Kidney (tissue), 13 donors: ENCODE measurements at regions not wholly inside any gene's neighbourhood (a gene's known extent, or its start where the extent isn't known, plus 50 kb on each side); places are given as distances from the start of the nearest gene placed in this dataset.
A peak's percentile ranks its signal among the peaks of the same experiment; 100 is the strongest.

Experiments
- DNase-seq, 5 donors: peaks; one replicate each; pipeline ENCODE4 v3.0.0-alpha.2; 2013 to 2020
- FAIRE-seq: peaks from 2 replicates; lab custom pipeline; 2012; peaks lifted over from hg19 to GRCh38; lab: Jason Lieb, UNC
- H3K27ac ChIP-seq, 2 donors: one replicate each; pipeline ENCODE4 v1.7.0; 2013; ENCODE audit warnings: low read depth in 2 of 2, low read length in 2 of 2, inconsistent platforms in 1 of 2
- H3K27me3 ChIP-seq: one replicate; pipeline ENCODE4 v1.7.1; 2013; ENCODE audit warnings: low read length, inconsistent platforms; ENCODE audit not compliant: control insufficient read depth, insufficient read depth
- H3K36me3 ChIP-seq, 3 donors: one replicate each; pipeline versions ENCODE4 v1.7.0 to v1.7.1; 2013; ENCODE audit warnings: low read length in 3 of 3, control low read depth in 1 of 3, inconsistent platforms in 1 of 3; ENCODE audit not compliant: insufficient read depth in 3 of 3, control insufficient read depth in 2 of 3
- H3K4me1 ChIP-seq, 3 donors: one replicate each; pipeline versions ENCODE4 v1.7.0 to v1.7.1; 2013; ENCODE audit warnings: low read length in 3 of 3, inconsistent platforms in 1 of 3, low read depth in 1 of 3; ENCODE audit not compliant: control insufficient read depth in 2 of 3, insufficient read depth in 2 of 3
- H3K4me3 ChIP-seq, 3 donors: one replicate each; pipeline versions ENCODE4 v1.7.0 to v1.8.1; 2013; ENCODE audit warnings: low read length in 3 of 3, control low read depth in 1 of 3, inconsistent platforms in 1 of 3
- H3K9ac ChIP-seq, 3 donors: one replicate each; pipeline versions ENCODE4 v1.7.0 to v1.7.1; 2013; ENCODE audit warnings: low read length in 3 of 3, control low read depth in 1 of 3, inconsistent platforms in 1 of 3
- H3K9me3 ChIP-seq, 3 donors: one replicate each; pipeline versions ENCODE4 v1.7.0 to v1.7.1; 2013; ENCODE audit warnings: low read length in 3 of 3, control low read depth in 1 of 3, inconsistent platforms in 1 of 3; ENCODE audit not compliant: control insufficient read depth in 2 of 3, insufficient read depth in 1 of 3
- intact Hi-C: fragments of 100-400 bp; cut with DNase I; formaldehyde crosslinking; loops from one replicate; pipeline ENCODE4 v1.11.1; 2022
- TF ChIP-seq, protein P1 (sequence below): IDR thresholded peaks from 3 replicates; pipeline ENCODE4 v1.5.1; 2012; ENCODE audit warnings: mild to moderate bottlenecking, moderate library complexity, borderline replicate concordance; ENCODE audit not compliant: insufficient read depth; ENCODE audit errors: extremely low read depth
- donor health status: control.
- donor health status: control.
- donor health status: control.
- donor health status: control.
- donor health status: control.
- donor health status: DM: yes; HTN: yes; CAD: no.
- donor health status: Normal renal cell carcinoma (clear cell type).

DNA sequence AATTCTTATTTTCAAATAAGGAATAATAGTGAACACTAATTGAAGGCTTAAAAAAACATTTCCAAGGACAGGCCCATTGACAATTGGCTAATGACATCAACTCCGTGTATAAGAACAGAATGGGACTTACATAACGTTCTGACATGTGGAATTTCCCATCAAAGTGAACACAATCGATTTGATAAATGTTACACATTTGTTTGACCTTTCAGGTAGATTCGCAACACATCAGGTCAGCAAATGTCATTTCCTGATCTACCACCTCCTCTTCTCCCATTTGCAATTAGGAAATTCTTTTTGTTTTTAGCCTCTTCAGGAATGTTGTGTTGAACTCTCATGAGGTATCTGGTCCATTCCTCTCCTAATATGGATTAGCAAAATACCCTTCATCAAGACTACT is 292.9 kb upstream of the SLC14A2 start:
- Histone ChIP-seq H3K4me1 (peaks cover 0 to 3% (median 0%) of the 10 kb centered on the region in 3 donors), H3K9me3 (no peaks in the 10 kb centered on the region), H3K36me3 (no peaks in the 10 kb centered on the region), H3K27ac (no peak overlapping the region), H3K9ac (no peak overlapping the region), H3K4me3 (no peak overlapping the region), H3K27me3 (no peaks in the 10 kb centered on the region)
- FAIRE-seq (no peak), DNase-seq (no peak)
- intact Hi-C loops: no loop called here
- TF ChIP-seq, protein P1, sequence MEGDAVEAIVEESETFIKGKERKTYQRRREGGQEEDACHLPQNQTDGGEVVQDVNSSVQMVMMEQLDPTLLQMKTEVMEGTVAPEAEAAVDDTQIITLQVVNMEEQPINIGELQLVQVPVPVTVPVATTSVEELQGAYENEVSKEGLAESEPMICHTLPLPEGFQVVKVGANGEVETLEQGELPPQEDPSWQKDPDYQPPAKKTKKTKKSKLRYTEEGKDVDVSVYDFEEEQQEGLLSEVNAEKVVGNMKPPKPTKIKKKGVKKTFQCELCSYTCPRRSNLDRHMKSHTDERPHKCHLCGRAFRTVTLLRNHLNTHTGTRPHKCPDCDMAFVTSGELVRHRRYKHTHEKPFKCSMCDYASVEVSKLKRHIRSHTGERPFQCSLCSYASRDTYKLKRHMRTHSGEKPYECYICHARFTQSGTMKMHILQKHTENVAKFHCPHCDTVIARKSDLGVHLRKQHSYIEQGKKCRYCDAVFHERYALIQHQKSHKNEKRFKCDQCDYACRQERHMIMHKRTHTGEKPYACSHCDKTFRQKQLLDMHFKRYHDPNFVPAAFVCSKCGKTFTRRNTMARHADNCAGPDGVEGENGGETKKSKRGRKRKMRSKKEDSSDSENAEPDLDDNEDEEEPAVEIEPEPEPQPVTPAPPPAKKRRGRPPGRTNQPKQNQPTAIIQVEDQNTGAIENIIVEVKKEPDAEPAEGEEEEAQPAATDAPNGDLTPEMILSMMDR: no peak

GRCh38 chr18:45324101-45324494 is 291.2 kb upstream of the SLC14A2 start:
- FAIRE-seq (no peak), DNase-seq (no peak)
- peak overlapping the region in 1 of 2 donors; percentile 15 for H3K27ac ChIP-seq
- intact Hi-C loops: no loop called here
- no peaks in the 10 kb centered on the region for H3K9me3 ChIP-seq
- H3K36me3 ChIP-seq: no peaks in the 10 kb centered on the region
- H3K4me1 ChIP-seq: peaks cover 0 to 3% (median 0%) of the 10 kb centered on the region in 3 donors
- TF ChIP-seq, protein P1: no peak
- H3K4me3 ChIP-seq: no peak overlapping the region
- H3K27me3 ChIP-seq: no peaks in the 10 kb centered on the region
- H3K9ac ChIP-seq: no peak overlapping the region

DNA sequence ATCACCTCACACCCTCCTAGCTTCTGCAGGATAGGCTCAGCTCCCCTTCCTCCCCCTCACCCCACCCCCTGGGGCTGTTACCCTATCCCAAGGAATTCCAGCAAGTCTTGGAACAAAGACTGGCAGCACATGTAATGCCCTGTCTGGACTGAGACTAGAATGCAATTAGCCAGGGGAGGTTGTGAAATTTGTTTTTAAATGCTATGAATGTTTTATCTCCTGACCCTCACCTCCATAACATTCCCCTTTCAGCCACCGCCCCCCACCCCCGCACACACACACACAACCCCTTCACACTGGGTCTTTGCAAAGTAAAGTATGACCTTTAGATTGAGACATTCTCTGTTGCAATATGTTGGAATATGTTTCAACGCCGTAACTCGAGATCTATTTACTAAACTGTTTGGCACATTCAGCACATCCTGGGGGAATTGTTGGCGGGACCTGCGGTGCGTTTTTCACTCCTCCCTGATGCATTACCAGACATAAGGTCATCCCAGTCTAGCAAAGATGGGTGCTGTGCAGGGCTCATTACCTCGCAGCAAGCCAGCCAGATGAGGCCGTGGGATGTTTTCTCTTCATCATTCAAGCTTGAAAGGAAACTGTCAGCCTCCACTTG is 290.7 kb upstream of the SLC14A2 start:
- Histone ChIP-seq H3K9ac (no peak overlapping the region), H3K27ac (no peak overlapping the region), H3K27me3 (no peaks in the 10 kb centered on the region), H3K36me3 (no peaks in the 10 kb centered on the region), H3K4me1 (peaks cover 0 to 3% (median 0%) of the 10 kb centered on the region in 3 donors), H3K9me3 (no peaks in the 10 kb centered on the region), H3K4me3 (no peak overlapping the region)
- intact Hi-C loops: no loop called here
- FAIRE-seq: no peak
- DNase-seq: peak; percentile 89 to 93 (median 91)
- TF ChIP-seq, protein P1: no peak
